ENCODE measurements at regions not wholly inside any gene's neighbourhood (a gene's known extent, or its start where the extent isn't known, plus 50 kb on each side); places are given as distances from the start of the nearest gene placed in this dataset.

DNA sequence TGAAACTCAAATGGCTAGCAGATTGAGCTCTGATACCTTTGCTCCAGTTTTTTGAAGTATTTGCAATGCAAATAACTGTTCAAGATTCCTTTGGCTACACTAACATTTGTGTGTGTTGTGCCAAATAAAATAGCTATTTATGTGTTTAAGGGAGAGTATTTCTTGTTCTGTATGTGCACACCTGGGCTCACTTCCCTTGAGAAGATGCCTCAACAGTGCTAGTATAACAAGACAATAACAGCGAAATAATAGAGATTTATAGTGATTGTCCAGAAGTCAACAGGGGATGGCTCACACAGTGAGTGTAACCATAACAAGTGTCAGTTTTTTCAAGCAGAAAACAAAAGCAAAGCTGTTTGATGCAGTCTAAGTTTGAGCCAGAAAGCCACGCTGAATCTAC lies 460.5 kb downstream of the CENPC start:
- TF ChIP-seq, protein P1, sequence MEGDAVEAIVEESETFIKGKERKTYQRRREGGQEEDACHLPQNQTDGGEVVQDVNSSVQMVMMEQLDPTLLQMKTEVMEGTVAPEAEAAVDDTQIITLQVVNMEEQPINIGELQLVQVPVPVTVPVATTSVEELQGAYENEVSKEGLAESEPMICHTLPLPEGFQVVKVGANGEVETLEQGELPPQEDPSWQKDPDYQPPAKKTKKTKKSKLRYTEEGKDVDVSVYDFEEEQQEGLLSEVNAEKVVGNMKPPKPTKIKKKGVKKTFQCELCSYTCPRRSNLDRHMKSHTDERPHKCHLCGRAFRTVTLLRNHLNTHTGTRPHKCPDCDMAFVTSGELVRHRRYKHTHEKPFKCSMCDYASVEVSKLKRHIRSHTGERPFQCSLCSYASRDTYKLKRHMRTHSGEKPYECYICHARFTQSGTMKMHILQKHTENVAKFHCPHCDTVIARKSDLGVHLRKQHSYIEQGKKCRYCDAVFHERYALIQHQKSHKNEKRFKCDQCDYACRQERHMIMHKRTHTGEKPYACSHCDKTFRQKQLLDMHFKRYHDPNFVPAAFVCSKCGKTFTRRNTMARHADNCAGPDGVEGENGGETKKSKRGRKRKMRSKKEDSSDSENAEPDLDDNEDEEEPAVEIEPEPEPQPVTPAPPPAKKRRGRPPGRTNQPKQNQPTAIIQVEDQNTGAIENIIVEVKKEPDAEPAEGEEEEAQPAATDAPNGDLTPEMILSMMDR (IDR thresholded peaks at IDR 0.05), result no peak
- WGBS, 2 donors, result 79 to 82% methylated on average over 2 of the region's 2 CpGs
- no peak overlapping the region for H3K4me3 ChIP-seq
- DNase-seq, result no peak
- H3K4me1 ChIP-seq, result no peaks in the 10 kb centered on the region
- no peaks in the 10 kb centered on the region for H3K27me3 ChIP-seq
- intact Hi-C loops (cut with DNase I), result loop anchor here in 4 of 10 donors (5.0 to 10.0 kb wide), 2 partner anchors 240 to 243 kb away; no protein-coding TSS in a partner anchor
- no peaks in the 10 kb centered on the region for H3K36me3 ChIP-seq
- no peaks in the 10 kb centered on the region for H3K9me3 ChIP-seq
- no peak overlapping the region for H3K27ac ChIP-seq
- ATAC-seq, result no peak

DNA sequence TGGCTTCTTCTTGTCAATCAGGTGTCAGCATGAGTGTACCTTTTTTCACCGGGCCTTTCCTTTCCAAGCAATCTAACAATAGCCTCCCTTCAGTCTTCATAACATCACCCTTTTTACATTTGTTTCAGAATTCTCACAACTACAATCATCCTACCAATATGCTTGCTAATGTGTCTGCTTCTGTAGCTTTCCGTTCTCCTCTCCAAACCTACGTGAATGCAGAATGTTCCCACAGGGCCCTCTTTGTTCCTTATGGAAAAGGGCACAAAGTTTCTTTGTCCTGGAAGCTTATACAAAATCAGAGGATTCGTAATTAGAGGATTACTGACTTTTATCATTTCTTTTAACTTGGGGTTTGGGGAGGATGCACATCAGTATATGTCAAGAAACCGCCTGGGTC lies 461.8 kb downstream of the CENPC start:
- TF ChIP-seq, protein P1 (IDR thresholded peaks at IDR 0.05), result no peak
- ATAC-seq (no peak), DNase-seq (no peak)
- H3K4me3 ChIP-seq, result no peak overlapping the region
- H3K36me3 ChIP-seq, result no peaks in the 10 kb centered on the region
- H3K27me3 ChIP-seq, result no peaks in the 10 kb centered on the region
- H3K9me3 ChIP-seq, result no peaks in the 10 kb centered on the region
- 69 to 70% methylated on average over 5 of the region's 5 CpGs for WGBS, 2 donors
- no peak overlapping the region for H3K27ac ChIP-seq
- no peaks in the 10 kb centered on the region for H3K4me1 ChIP-seq
- intact Hi-C loops (cut with DNase I), result loop anchor here in 3 of 10 donors (10.0 kb wide), 1 partner anchor 241 kb away; no protein-coding TSS in a partner anchor

DNA sequence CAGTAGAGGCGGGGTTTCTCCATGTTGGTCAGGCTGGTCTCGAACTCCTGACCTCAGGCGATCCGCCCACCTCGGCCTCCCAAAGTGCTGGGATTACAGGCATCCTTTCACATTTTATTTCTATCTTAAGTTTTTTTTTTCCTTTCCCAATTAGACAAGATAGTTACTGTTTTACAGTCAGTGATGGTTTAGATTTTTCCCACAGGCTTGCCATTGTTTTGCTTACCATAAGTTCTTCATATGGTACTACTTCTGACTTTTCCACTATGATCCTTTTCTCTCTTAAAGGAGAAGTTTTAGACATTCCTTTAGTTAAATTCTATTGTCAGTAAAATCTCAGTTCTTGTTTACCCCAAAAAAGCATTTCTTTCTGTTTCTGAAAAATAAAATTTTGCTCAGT lies 462.6 kb downstream of the CENPC start:
- Histone ChIP-seq H3K4me1 (no peaks in the 10 kb centered on the region), H3K36me3 (no peaks in the 10 kb centered on the region), H3K27me3 (no peaks in the 10 kb centered on the region), H3K27ac (no peak overlapping the region), H3K9me3 (no peaks in the 10 kb centered on the region), H3K4me3 (no peak overlapping the region)
- no peak for DNase-seq
- intact Hi-C loops (cut with DNase I), result loop anchor here in 3 of 10 donors (10.0 kb wide), 1 partner anchor 242 kb away; no protein-coding TSS in a partner anchor
- 91 to 95% methylated on average over 5 of the region's 5 CpGs for WGBS, 2 donors
- no peak for ATAC-seq
- TF ChIP-seq, protein P1 (IDR thresholded peaks at IDR 0.05), result no peak

DNA sequence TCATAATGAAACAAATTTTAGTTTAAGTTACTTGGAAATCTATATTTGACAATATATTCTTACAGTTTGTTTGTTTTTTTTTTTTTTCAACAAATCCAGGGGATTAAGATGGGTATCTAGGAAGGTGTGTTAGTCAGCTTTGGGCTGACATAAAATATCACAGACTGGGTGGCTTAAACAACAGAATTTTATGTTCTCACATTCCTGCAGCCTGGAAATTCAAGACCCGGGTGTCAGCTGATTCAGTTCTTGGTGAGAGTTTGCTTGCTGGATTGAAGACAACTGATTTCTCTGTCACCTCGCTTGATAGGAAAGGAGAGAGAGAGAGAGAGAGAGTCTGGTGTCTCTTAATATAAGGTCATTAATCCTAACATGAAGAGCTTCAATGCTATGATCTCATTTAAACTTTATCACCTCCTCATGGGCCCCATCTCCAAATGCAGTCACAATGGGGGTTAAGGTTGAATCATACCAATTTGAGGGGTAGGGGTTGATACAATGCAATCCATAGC lies 465.2 kb downstream of the CENPC start:
- ATAC-seq (no peak), DNase-seq (no peak)
- Histone ChIP-seq H3K27me3 (no peaks in the 10 kb centered on the region), H3K9me3 (no peaks in the 10 kb centered on the region), H3K36me3 (no peaks in the 10 kb centered on the region), H3K4me3 (no peak overlapping the region), H3K27ac (no peak overlapping the region), H3K4me1 (no peaks in the 10 kb centered on the region)
- TF ChIP-seq, protein P1 (IDR thresholded peaks at IDR 0.05), result no peak
- WGBS, 2 donors, result 63 to 67% methylated on average over 2 of the region's 2 CpGs
- intact Hi-C loops (cut with DNase I), result loop anchor here in 3 of 10 donors (10.0 kb wide), 1 partner anchor 245 kb away; no protein-coding TSS in a partner anchor

Data from heart right ventricle (tissue), 16 donors.